CD4-positive, alpha-beta T cell treated with Interleukin-2 at 100 ng/mL for 4 hours (primary cell): ENCODE measurements at regions not wholly inside any gene's neighbourhood (a gene's known extent, or its start where the extent isn't known, plus 50 kb on each side); places are given as distances from the start of the nearest gene placed in this dataset.

Experiments
- DNase-seq: peaks from one replicate; pipeline ENCODE4 v3.0.0-alpha.2; 2020; ENCODE audit warnings: low spot score

- DNase-seq: no peak
Observed at GRCh38 chr11:8799273-8799672, 111.7 kb upstream of the AKIP1 start.

GRCh38 chr11:8800520-8801110, 110.4 kb upstream of the AKIP1 start:
- no peak for DNase-seq

GRCh38 chr11:8801121-8801520, 109.9 kb upstream of the AKIP1 start:
- no peak for DNase-seq

GRCh38 chr11:8802251-8802650, 108.7 kb upstream of the AKIP1 start:
- DNase-seq: no peak

GRCh38 chr11:8803973-8804372, 107.0 kb upstream of the AKIP1 start:
- no peak for DNase-seq

GRCh38 chr11:8805296-8805695, 105.7 kb upstream of the AKIP1 start:
- DNase-seq: no peak

- no peak for DNase-seq
Observed at GRCh38 chr11:8806974-8807373, 104.0 kb upstream of the AKIP1 start.

GRCh38 chr11:8807544-8808225, 103.3 kb upstream of the AKIP1 start:
- DNase-seq: no peak

- no peak for DNase-seq
Observed at GRCh38 chr11:8808226-8808585, 102.8 kb upstream of the AKIP1 start.

- DNase-seq: no peak
Observed at GRCh38 chr11:8809241-8809938, 101.6 kb upstream of the AKIP1 start.

GRCh38 chr11:8809939-8810539, 101.0 kb upstream of the AKIP1 start:
- no peak for DNase-seq

GRCh38 chr11:8810540-8811301, 100.3 kb upstream of the AKIP1 start:
- DNase-seq: no peak

- no peak for DNase-seq
Observed at GRCh38 chr11:8811571-8811970, 99.4 kb upstream of the AKIP1 start.

- DNase-seq: no peak
Observed at GRCh38 chr11:8812438-8812837, 98.6 kb upstream of the AKIP1 start.

GRCh38 chr11:8813658-8814057, 97.3 kb upstream of the AKIP1 start:
- peak; percentile 21 for DNase-seq

GRCh38 chr11:8814209-8814922, 96.6 kb upstream of the AKIP1 start:
- DNase-seq: no peak

GRCh38 chr11:8814923-8815240, 96.1 kb upstream of the AKIP1 start:
- DNase-seq: no peak

- DNase-seq: no peak
Observed at GRCh38 chr11:8818421-8818820, 92.6 kb upstream of the AKIP1 start.

- DNase-seq: no peak
Observed at GRCh38 chr11:8820401-8820800, 90.6 kb upstream of the AKIP1 start.

- no peak for DNase-seq
Observed at GRCh38 chr11:8822469-8822868, 88.5 kb upstream of the AKIP1 start.

- DNase-seq: no peak
Observed at GRCh38 chr11:8823174-8823742, 87.7 kb upstream of the AKIP1 start.
